Stimulated activated memory B cell treated with anti-CD40 and anti-IgM and Interleukin-4, amounts not matched to agents 10 μg/mL and 1 μg/mL and 100 μg/mL, for 72 hours (primary cell): ENCODE measurements at regions not wholly inside any gene's neighbourhood (a gene's known extent, or its start where the extent isn't known, plus 50 kb on each side); places are given as distances from the start of the nearest gene placed in this dataset.
"Not testable (repeated sequence)": the region's sequence is repeated elsewhere in the genome, so short reads cannot be mapped to it uniquely, and the experiment has no call there.

ENCODE experiments used
- ATAC-seq: fragments of 150-1000 bp; cut with Tn5 transposase; 2 replicates; pipeline ENCODE4 v1.10.0; 2021
- H3K27ac Mint-ChIP-seq: one replicate; pipeline ENCODE4 v1.8.0; 2022; ENCODE audit warnings: mild to moderate bottlenecking, mixed read lengths
- H3K27me3 Mint-ChIP-seq: one replicate; pipeline ENCODE4 v1.8.0; 2022; ENCODE audit warnings: mixed read lengths
- H3K36me3 Mint-ChIP-seq: one replicate; pipeline ENCODE4 v1.8.0; 2022; ENCODE audit warnings: mixed read lengths
- H3K4me1 Mint-ChIP-seq: one replicate; pipeline ENCODE4 v1.8.0; 2022; ENCODE audit warnings: mixed read lengths
- H3K4me3 Mint-ChIP-seq: one replicate; pipeline ENCODE4 v1.8.0; 2022; ENCODE audit warnings: mild to moderate bottlenecking, moderate library complexity, mixed read lengths
- H3K9me3 Mint-ChIP-seq: one replicate; pipeline ENCODE4 v1.8.0; 2022; ENCODE audit warnings: mixed read lengths

GRCh38 chr5:96300976-96301375 is 132.1 kb downstream of the PCSK1 start:
- Mint-ChIP-seq H3K27ac (no peak overlapping the region), H3K36me3 (no peaks in the 10 kb centered on the region), H3K4me1 (no peaks in the 10 kb centered on the region), H3K9me3 (peaks cover 8% of the 10 kb centered on the region), H3K4me3 (no peak overlapping the region), H3K27me3 (no peaks in the 10 kb centered on the region)
- no peak for ATAC-seq

GRCh38 chr5:96297867-96298266 is 135.2 kb downstream of the PCSK1 start:
- Mint-ChIP-seq H3K4me3 (no peak overlapping the region), H3K9me3 (peaks cover 4% of the 10 kb centered on the region), H3K27ac (no peak overlapping the region), H3K36me3 (no peaks in the 10 kb centered on the region), H3K27me3 (peaks cover 3% of the 10 kb centered on the region), H3K4me1 (no peaks in the 10 kb centered on the region)
- no peak for ATAC-seq

DNA sequence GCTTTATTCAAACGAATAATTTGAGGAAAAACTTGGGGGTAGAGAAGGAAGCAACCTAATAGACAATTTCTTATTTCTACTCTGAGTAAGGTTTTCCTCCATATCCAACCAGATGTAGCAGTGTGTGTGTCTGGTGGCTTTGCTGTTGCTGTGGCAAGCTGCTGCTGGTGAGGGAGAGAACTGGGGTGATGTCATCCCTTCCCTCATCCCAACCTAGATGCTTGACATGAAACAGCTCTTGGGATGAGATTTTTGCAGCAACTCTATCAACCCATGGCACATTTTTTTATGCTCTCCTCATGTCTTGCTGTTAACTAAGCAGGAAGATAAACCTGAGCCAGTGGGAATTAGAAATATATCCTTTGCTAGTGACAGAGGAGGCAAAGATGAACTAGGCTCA is 135.8 kb downstream of the PCSK1 start:
- no peaks in the 10 kb centered on the region for H3K9me3 Mint-ChIP-seq
- H3K27ac Mint-ChIP-seq, result no peak overlapping the region

GRCh38 chr5:96294884-96295202 is 138.2 kb downstream of the PCSK1 start:
- H3K36me3 Mint-ChIP-seq, result no peaks in the 10 kb centered on the region
- no peaks in the 10 kb centered on the region for H3K4me1 Mint-ChIP-seq
- no peak overlapping the region for H3K27ac Mint-ChIP-seq
- no peaks in the 10 kb centered on the region for H3K9me3 Mint-ChIP-seq
- H3K4me3 Mint-ChIP-seq, result no peak overlapping the region
- H3K27me3 Mint-ChIP-seq, result peaks cover 20% of the 10 kb centered on the region
- no peak for ATAC-seq

More for the DNA sequence above, 135.8 kb downstream of the PCSK1 start:
- Mint-ChIP-seq H3K36me3 (no peaks in the 10 kb centered on the region), H3K4me1 (no peaks in the 10 kb centered on the region), H3K27me3 (peaks cover 9% of the 10 kb centered on the region), H3K4me3 (no peak overlapping the region)
- ATAC-seq, result no peak

- Mint-ChIP-seq H3K4me1 (no peaks in the 10 kb centered on the region), H3K4me3 (no peak overlapping the region), H3K36me3 (no peaks in the 10 kb centered on the region), H3K27ac (no peak overlapping the region), H3K9me3 (peaks cover 3% of the 10 kb centered on the region), H3K27me3 (peaks cover 20% of the 10 kb centered on the region)
- no peak for ATAC-seq
Observed at GRCh38 chr5:96293966-96294883, 138.8 kb downstream of the PCSK1 start.

DNA sequence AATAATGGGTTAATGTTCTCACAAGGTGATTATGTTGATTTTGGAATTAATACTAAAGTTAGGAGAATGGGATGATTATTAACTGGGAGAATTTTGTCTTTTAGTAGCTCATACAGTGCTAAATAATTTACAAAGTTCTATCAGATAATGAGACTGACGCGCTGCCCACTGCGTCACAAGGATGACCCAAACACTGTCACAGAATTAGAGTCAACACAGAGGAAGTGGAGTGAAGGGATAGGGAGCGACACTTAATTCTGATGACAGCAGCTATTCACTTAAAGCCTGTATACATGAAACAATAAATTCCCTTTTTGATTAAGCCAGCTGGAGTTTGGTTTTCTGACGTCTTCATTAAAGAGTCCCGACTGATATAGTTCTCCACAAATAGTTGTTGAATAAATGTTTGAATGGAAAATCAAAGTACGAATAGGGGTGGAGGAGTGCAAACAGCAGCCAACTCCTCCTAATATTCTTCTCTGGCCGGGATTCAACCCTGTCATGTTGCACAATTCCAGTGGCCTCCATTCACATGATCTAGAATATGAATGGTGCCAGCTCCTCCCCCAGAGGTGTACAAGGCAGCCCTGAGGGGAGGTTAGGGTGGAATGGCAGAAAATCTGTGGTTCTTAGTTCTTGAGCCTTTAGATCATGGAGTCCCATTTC is 140.3 kb downstream of the PCSK1 start:
- Mint-ChIP-seq H3K27me3 (peaks cover 20% of the 10 kb centered on the region), H3K36me3 (no peaks in the 10 kb centered on the region), H3K9me3 (peaks cover 4% of the 10 kb centered on the region), H3K27ac (no peak overlapping the region), H3K4me1 (no peaks in the 10 kb centered on the region), H3K4me3 (no peak overlapping the region)
- ATAC-seq, result no peak

GRCh38 chr5:96289287-96289686 is 143.8 kb downstream of the PCSK1 start:
- not testable (repeated sequence) for ATAC-seq, H3K4me1 Mint-ChIP-seq, H3K36me3 Mint-ChIP-seq, H3K4me3 Mint-ChIP-seq, H3K27ac Mint-ChIP-seq, H3K9me3 Mint-ChIP-seq
- peaks cover 25% of the 10 kb centered on the region for H3K27me3 Mint-ChIP-seq

GRCh38 chr5:96288845-96289185 is 144.2 kb downstream of the PCSK1 start:
- no peak for ATAC-seq
- Mint-ChIP-seq H3K36me3 (no peaks in the 10 kb centered on the region), H3K9me3 (peaks cover 4% of the 10 kb centered on the region), H3K27ac (no peak overlapping the region), H3K27me3 (peaks cover 29% of the 10 kb centered on the region), H3K4me3 (no peak overlapping the region), H3K4me1 (no peaks in the 10 kb centered on the region)

GRCh38 chr5:96288166-96288844 is 144.7 kb downstream of the PCSK1 start:
- H3K4me1 Mint-ChIP-seq, result no peaks in the 10 kb centered on the region
- peaks cover 29% of the 10 kb centered on the region for H3K27me3 Mint-ChIP-seq
- peaks cover 4% of the 10 kb centered on the region for H3K9me3 Mint-ChIP-seq
- no peaks in the 10 kb centered on the region for H3K36me3 Mint-ChIP-seq
- no peak for ATAC-seq
- no peak overlapping the region for H3K27ac Mint-ChIP-seq
- H3K4me3 Mint-ChIP-seq, result no peak overlapping the region

GRCh38 chr5:96287136-96287535 is 145.9 kb downstream of the PCSK1 start:
- H3K36me3 Mint-ChIP-seq, result no peaks in the 10 kb centered on the region
- no peak for ATAC-seq
- no peak overlapping the region for H3K27ac Mint-ChIP-seq
- H3K4me1 Mint-ChIP-seq, result no peaks in the 10 kb centered on the region
- H3K4me3 Mint-ChIP-seq, result no peak overlapping the region
- peaks cover 18% of the 10 kb centered on the region for H3K27me3 Mint-ChIP-seq
- H3K9me3 Mint-ChIP-seq, result peaks cover 4% of the 10 kb centered on the region

GRCh38 chr5:96285823-96286222 is 147.2 kb downstream of the PCSK1 start:
- no peaks in the 10 kb centered on the region for H3K4me1 Mint-ChIP-seq
- H3K9me3 Mint-ChIP-seq, result peaks cover 4% of the 10 kb centered on the region
- peaks cover 9% of the 10 kb centered on the region for H3K27me3 Mint-ChIP-seq
- H3K36me3 Mint-ChIP-seq, result no peaks in the 10 kb centered on the region
- no peak overlapping the region for H3K27ac Mint-ChIP-seq
- H3K4me3 Mint-ChIP-seq, result no peak overlapping the region
- ATAC-seq, result no peak

DNA sequence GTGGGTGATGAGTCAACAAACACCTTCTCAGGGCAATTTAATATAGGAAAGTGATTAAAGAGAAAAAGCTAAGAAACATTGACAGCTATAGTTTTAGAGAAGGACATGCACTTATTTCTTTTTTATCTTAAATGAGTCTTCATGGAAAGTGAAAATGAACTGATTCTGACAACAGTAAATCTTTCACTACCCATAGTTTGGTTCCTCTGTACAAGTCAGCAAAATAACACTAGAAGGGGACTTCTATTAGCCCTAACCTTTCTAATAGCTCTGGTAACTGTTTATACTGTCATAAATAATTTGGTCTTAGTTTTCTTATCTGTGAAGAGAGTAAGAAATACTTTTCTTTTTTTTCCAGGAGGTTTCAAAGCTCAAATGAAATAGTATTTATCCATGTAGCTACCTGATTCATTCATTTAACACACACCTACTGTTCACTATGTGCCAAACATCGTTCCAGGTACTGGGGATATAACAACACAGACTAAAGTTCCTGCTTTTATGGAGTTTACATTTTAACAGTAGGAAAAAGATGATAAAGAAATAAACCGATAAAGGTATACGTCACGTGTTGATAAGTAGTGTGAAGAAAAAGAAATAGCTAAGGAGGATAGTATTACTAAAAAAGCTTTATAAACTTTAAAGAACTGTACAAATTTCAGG is 148.2 kb downstream of the PCSK1 start:
- no peak for ATAC-seq
- H3K36me3 Mint-ChIP-seq, result no peaks in the 10 kb centered on the region
- H3K27ac Mint-ChIP-seq, result no peak overlapping the region
- no peak overlapping the region for H3K4me3 Mint-ChIP-seq
- H3K4me1 Mint-ChIP-seq, result no peaks in the 10 kb centered on the region
- peaks cover 4% of the 10 kb centered on the region for H3K9me3 Mint-ChIP-seq
- peaks cover 9% of the 10 kb centered on the region for H3K27me3 Mint-ChIP-seq

DNA sequence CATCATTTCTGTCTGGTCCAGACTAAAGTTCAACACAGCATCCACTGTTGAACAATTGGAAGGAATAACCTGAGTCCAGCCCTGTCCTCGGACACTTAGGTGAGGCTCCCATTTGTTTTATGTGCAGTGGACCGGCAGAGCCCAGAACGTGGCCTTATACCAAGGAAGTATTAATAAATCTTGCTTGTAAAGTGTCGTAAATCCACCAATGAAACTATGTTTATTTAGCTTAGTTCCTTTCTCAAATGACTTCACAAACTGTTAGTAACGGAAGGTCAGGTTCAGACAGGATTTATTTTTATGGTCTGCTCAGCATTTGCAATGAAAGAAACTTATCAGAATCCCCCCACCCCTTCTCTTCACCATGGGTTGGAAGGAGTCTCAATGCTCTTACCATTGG is 149.5 kb downstream of the PCSK1 start:
- H3K4me1 Mint-ChIP-seq, result no peaks in the 10 kb centered on the region

DNA sequence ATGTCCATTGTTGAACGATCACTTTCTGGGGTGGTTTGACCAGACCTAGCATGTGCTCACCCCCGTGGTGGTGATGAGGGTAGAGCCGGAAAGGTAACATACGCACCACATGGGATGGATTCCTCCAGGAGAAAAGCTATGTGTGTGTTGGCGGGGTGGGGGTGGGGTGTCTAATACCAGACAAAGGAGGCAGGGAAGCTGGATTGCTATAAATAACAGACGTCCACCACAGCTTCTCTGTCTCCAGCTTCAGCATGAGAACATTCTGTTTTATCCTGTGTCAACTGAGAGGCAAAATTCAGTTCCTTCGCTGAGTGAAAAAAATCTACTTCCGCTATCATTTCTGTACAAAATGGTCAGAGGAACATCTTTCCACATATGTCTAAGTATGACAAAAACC is 151.0 kb downstream of the PCSK1 start:
- no peaks in the 10 kb centered on the region for H3K36me3 Mint-ChIP-seq
- no peaks in the 10 kb centered on the region for H3K4me1 Mint-ChIP-seq
- no peak overlapping the region for H3K4me3 Mint-ChIP-seq
- no peaks in the 10 kb centered on the region for H3K9me3 Mint-ChIP-seq
- H3K27ac Mint-ChIP-seq, result no peak overlapping the region
- ATAC-seq, result no peak
- H3K27me3 Mint-ChIP-seq, result peaks cover 9% of the 10 kb centered on the region

More for the DNA sequence above, 149.5 kb downstream of the PCSK1 start:
- H3K27me3 Mint-ChIP-seq, result peaks cover 9% of the 10 kb centered on the region
- H3K4me3 Mint-ChIP-seq, result no peak overlapping the region
- no peak overlapping the region for H3K27ac Mint-ChIP-seq
- no peaks in the 10 kb centered on the region for H3K36me3 Mint-ChIP-seq
- ATAC-seq, result no peak
- H3K9me3 Mint-ChIP-seq, result no peaks in the 10 kb centered on the region

DNA sequence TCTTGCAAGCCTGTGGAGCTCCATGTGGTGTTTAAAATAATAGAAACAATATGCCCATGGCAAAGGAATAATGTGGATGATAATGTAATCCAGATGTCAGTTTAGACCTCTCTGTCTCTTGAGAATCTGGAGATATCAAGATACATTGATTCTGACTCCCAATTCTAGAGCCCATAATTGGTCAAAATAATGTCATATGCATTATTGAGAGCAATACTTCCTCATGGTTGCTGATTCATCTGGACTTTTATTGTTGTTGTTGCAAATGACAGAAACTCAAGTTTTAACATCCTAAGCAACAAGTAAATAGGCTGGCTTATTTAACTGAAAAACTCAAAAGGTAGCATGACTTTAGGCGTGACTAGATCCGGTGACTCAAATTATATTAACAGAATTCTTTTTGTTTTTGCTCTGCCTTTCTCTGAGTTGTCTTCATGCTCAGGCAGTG is 152.1 kb downstream of the PCSK1 start:
- peaks cover 9% of the 10 kb centered on the region for H3K27me3 Mint-ChIP-seq
- no peak overlapping the region for H3K4me3 Mint-ChIP-seq
- no peaks in the 10 kb centered on the region for H3K36me3 Mint-ChIP-seq
- H3K9me3 Mint-ChIP-seq, result no peaks in the 10 kb centered on the region
- no peak overlapping the region for H3K27ac Mint-ChIP-seq
- ATAC-seq, result no peak
- no peaks in the 10 kb centered on the region for H3K4me1 Mint-ChIP-seq
